Astrocyte of the hippocampus (primary cell): ENCODE measurements at regions not wholly inside any gene's neighbourhood (a gene's known extent, or its start where the extent isn't known, plus 50 kb on each side); places are given as distances from the start of the nearest gene placed in this dataset.
"Not testable (repeated sequence)": the region's sequence is repeated elsewhere in the genome, so short reads cannot be mapped to it uniquely, and the experiment has no call there.

Experiments
- DNase-seq: peaks from one replicate; pipeline ENCODE4 v3.0.0; 2011; ENCODE audit warnings: low read depth, low spot score

DNA sequence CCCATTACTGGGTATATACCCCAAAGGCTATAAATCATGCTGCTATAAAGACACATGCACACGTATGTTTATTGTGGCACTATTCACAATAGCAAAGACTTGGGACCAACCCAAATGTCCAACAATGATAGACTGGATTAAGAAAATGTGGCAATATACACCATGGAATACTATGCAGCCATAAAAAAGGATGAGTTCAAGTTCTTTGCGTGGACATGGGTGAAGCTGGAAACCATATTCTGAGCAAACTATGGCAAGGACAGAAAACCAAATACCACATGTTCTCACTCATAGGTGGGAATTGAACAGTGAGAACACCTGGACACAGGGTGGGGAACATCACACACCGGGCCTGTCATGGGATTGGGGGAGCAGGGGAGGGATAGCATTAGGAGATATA is 54.4 kb upstream of the MUCL1 start:
- not testable (repeated sequence) for DNase-seq

GRCh38 chr12:54798651-54799050 is 55.7 kb upstream of the MUCL1 start:
- no peak for DNase-seq

DNA sequence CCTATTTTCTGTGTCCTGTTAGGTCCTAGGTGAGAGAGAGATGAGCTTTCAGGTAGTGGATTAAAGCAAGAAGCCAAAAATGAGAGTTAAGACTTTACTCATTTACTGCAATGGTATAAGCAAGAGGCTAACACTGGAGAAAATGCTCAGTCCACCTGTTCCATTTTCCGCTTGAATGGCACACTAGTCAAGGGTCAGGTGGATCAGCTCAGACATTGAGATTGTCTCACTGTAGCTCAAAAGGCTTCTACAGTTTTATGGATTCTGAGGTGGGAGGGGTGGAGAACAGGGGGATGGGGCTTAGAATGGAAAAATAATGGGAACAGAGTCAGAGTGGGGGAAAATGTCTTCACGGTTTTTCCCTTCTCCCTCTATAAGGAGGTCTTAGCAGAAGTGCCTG is 57.3 kb upstream of the MUCL1 start:
- no peak for DNase-seq

- DNase-seq: no peak
These were observed 58.7 kb upstream of the MUCL1 start for GRCh38 chr12:54795644-54796043.

DNA sequence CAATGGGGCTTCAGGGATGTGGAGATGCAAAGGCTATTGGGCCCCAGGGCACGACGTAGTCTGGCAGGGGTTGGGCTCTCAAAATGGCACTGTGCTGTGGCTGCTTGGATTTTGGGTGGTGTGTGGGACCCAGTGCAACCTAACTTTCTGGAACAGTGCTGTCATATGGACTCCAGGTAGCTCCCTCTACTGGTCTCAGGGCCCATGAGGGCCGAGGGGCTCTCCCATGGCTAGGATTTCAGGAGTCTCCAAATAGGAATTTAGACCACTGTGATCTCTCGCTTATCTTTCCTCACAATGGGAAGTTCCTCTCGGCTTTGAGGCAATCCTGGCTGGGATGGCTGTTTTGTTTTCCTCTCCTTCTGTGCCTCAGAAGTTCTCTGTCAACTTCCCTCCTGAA is 68.2 kb upstream of the MUCL1 start:
- no peak for DNase-seq

- DNase-seq: no peak
These were observed 70.2 kb upstream of the MUCL1 start for GRCh38 chr12:54784115-54784514.

- not testable (repeated sequence) for DNase-seq
These were observed 77.3 kb upstream of the MUCL1 start for GRCh38 chr12:54777031-54777430.

DNA sequence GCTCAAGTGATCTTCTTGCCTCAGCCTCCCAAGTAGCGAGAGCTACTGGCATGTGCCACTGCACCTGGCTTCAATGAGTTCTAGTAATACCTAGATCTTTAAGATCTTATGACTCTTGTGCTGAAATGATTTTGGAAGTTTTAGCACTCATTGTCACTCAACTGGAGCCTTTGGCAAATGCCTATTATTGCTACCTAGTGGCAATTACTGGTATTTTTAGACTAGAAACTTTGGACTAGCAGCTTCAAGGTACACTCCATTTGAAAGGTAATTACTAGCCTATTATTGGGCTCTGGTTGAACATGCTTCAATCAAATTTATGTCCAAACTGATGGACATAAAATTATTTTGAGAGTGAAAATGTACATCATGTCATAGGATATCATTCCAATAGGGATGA is 80.7 kb upstream of the MUCL1 start:
- no peak for DNase-seq

- no peak for DNase-seq
These were observed 88.7 kb upstream of the MUCL1 start for GRCh38 chr12:54765652-54766051.

DNA sequence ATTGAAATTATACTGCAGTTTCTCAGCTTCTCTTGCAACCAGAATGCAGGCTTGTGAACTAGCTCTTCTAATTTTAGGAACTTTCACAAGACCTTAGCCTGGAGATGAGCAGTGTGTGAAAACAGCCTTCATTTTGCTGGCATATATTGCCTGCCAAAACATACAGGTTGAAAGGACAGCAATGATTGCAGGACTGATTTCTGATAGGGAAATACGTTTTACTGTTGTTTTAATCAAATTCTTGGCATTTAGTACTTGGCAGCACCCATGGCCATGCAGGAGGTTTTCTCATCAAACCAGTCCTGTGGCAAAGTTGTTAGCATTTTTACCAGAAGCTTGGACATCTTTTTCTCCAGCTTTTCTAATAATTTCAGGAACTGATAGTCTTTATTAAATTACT is 91.9 kb upstream of the MUCL1 start:
- DNase-seq: no peak

DNA sequence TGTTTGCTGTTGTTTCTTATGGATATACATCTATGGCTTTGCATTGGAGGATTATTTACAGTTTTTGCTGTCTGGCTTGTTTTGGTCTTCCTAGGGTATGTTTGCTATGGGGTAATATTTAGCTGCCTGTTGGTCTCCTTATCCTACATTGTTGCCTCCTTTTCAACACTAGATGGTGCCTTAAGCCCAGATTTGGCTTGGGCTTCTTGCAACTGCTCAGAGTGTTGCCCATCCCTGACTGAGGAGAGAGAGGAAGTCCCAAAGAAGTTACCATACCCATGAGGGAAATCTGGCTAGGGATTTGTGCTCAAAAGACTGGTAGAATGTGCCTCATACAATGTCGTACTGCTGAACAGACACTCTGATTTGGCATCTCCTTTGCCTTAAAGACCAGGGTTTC is 94.6 kb upstream of the MUCL1 start:
- DNase-seq: no peak

GRCh38 chr12:54751493-54751892 is 102.8 kb upstream of the MUCL1 start:
- DNase-seq: no peak

DNA sequence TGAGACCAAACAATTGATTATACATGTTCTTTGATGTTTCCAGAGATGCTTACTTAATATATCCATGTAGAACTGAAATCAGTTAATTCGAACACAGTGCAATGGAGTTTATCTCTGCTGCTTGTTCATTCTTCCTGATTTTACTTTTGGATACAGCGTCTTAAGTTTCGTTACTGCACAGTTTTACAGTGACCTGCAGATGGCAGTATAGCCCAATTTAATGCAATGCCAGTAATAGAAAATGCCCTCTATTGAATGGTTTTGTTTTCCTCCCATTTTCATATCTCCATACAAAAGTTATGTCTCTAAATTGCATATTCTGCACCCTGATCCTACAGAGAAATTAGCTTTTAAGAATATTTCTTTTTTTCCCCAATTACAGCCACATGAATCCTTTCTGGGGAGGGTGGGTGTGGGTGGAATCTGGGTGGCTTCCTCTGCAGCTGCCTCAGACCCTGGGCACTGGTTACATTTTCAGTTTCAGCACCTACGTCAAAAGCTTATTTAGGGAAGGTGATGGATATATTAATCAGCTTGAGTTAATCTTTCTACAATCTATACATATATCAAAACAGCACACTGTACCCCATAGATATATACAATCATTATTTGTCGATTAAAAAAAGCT is 101.1 kb upstream of the DCD start:
- peak; percentile 55 for DNase-seq

DNA sequence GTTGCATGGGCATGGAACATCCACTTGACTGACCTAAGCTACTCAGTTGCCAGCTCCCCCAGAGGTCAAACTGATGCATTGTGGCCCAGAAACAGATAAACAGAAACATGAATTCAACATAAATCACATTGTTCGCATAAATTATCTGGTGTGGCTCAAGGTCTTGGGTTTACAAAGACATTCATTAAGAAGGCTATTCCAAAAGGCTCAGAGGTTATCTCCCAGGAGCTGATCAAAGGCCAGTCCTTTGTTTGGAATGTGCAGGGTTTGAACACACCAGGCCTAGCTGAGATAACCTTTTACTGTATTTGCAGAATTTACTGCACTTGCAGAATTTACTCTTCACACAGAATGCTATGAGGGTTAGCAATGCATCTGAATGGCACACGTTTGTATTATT is 96.4 kb upstream of the DCD start:
- no peak for DNase-seq

GRCh38 chr12:54740882-54741281 is 92.7 kb upstream of the DCD start:
- DNase-seq: no peak

GRCh38 chr12:54736549-54736948 is 88.4 kb upstream of the DCD start:
- DNase-seq: no peak

GRCh38 chr12:54734196-54734950 is 86.2 kb upstream of the DCD start:
- no peak for DNase-seq

- DNase-seq: peak; percentile 10
These were observed 77.2 kb upstream of the DCD start for GRCh38 chr12:54725233-54725843.

DNA sequence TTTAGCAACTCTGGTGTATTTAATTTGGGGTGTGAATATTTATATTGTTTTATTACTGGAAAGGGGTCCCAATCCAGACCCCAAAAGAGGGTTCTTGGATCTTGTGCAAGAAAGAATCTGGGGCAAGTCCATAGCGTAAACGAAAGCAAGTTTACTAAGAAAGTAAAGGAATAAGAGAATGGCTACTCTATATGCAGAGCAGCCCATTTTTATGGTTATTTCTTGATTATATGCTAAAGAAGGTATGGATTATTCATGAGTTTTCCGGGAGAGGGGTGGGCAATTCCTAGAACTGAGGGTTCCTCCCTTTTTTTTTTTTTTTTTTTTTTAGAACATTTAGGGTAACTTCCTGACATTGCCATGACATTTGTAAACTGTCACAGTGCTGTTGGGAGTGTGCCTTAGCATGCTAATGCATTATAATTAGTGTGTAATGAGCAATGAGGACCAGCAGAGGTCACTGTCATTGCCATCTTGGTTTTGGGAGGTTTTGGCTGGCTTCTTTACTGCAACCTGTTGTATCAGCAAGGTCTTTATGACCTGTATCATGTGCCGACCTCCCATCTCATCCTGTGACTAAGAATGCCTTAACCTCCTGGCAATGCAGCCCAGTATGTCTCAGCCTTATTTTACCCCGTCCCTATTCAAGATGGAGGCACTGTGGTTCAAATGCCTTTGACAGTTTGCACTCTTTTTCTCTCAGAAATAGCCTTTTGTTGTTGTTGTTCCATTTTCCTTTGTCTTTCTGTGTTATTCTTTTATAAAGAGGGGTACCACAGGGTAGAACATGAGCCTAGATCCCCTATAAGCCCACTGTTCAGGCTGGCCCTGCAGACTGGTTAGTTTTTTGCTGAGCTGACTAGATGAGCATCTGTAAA is 75.5 kb upstream of the DCD start:
- peak; percentile 22 for DNase-seq

- DNase-seq: no peak
These were observed 73.1 kb upstream of the DCD start for GRCh38 chr12:54721312-54721711.

- no peak for DNase-seq
These were observed 71.5 kb upstream of the DCD start for GRCh38 chr12:54719691-54720090.

- DNase-seq: no peak
These were observed 68.1 kb upstream of the DCD start for GRCh38 chr12:54716261-54716660.
